ENCODE measurements at regions not wholly inside any gene's neighbourhood (a gene's known extent, or its start where the extent isn't known, plus 50 kb on each side); places are given as distances from the start of the nearest gene placed in this dataset.

DNA sequence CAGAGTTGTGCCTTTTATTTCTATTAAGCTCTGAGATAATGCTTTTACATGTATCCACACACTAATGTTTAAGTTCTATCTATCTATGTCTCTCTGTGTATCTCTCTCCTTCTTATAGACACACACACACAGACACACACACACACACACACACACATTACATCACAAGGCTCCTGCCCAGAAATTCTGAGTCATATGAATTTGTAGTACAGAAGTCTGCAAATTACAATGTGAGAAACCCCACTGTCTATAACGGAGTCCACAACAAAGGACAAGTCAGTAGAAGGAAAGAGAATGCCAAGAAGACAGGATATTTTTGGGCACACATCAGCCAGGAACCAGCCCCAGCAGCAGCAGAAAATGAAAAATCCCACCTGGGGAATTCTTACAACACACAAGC is 142.4 kb downstream of the EN1 start:
- Histone ChIP-seq H3K36me3 (ENCODE audit: insufficient read depth) (no peaks in the 10 kb centered on the region), H3K27ac (ENCODE audit: low read depth) (no peak overlapping the region), H3K4me1 (ENCODE audit: insufficient read depth) (no peaks in the 10 kb centered on the region), H3K4me3 (ENCODE audit: low read depth, low read length) (no peak overlapping the region)
- no peak for DNase-seq (ENCODE audit: extremely low spot score)
- 61% methylated on average over 1 of the region's 1 CpG for WGBS

DNA sequence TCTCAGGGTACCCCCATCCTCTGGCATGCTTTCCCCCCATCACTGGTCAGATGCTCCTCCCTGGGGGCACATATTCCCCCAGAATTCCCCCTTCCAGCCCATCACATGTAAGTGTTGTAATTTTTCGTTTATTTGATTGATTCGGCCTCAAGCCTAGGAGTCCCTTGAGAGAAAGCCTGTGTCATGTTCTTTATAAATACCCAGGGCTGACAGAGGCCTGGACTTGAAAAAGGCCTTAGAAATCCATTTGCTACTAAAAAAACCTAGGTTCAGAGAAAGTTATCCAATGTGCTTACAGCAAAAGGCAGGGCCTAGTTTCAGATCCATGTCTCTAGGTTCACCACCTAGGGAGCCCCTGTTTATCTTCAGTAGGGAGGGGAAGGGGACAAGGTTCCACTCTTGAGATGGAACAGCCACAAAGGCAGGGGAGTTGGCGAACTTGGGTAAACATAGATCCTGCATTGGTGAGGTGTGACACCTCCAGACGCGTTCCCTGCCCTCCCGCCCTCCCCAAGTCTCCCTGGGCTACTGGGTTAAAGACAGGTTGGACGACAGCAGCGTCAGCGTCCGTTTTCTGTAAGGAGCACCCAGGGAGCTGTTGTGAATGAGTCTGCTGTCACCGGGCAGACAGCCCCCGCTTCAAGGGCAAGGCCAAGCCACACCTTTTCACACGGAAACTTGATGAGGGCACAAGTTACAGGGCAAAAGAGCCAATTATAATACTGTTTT is 147.8 kb downstream of the EN1 start:
- H3K36me3 ChIP-seq (ENCODE audit: insufficient read depth) = no peaks in the 10 kb centered on the region
- 44% methylated on average over 13 of the region's 13 CpGs for WGBS
- no peak for DNase-seq (ENCODE audit: extremely low spot score)
- H3K27ac ChIP-seq (ENCODE audit: low read depth) = no peak overlapping the region
- H3K4me3 ChIP-seq (ENCODE audit: low read depth, low read length) = no peak overlapping the region
- no peaks in the 10 kb centered on the region for H3K4me1 ChIP-seq (ENCODE audit: insufficient read depth)

DNA sequence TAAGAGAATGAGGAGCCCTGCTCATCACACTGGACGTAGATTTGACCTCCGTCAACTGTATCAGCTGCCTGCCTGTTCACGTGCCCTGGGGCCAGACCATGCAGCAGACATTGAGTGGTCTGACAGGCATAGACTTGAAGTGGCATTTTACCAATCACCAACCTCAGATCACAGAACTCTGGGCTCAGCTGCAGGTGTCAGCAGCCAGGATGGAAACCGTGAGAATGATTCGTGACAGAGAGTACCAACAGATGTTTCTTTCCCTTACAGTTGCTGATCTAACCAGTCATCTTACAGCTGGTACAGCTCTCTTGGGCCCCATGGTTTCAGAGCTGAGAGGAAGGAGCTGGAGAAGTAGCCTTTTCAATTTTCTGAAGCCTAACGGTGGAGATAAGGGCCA is 148.9 kb downstream of the EN1 start:
- H3K4me1 ChIP-seq (ENCODE audit: insufficient read depth) = no peaks in the 10 kb centered on the region
- no peaks in the 10 kb centered on the region for H3K36me3 ChIP-seq (ENCODE audit: insufficient read depth)
- H3K4me3 ChIP-seq (ENCODE audit: low read depth, low read length) = no peak overlapping the region
- 76% methylated on average over 6 of the region's 6 CpGs for WGBS
- DNase-seq (ENCODE audit: extremely low spot score) = no peak
- no peak overlapping the region for H3K27ac ChIP-seq (ENCODE audit: low read depth)

DNA sequence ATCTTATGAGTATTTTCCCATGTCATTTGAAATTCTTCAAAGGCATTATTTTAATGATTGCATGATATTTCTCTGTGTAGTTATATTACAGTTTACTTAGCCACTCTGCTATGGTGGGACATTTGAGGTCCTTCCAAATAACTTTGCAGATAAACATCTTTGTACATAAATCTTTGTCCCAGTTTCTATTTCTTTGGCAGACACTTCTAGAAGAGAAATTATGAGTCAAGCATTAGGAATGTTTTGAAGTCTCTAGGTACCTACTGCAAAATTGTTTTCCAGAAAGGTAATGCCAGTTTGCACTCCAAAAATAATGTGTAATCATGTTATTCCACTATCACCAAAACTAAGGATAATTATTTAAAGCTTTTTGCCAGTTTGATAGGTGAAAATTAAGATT is 149.7 kb downstream of the EN1 start:
- Histone ChIP-seq H3K4me3 (ENCODE audit: low read depth, low read length) (no peak overlapping the region), H3K36me3 (ENCODE audit: insufficient read depth) (no peaks in the 10 kb centered on the region), H3K27ac (ENCODE audit: low read depth) (no peak overlapping the region), H3K4me1 (ENCODE audit: insufficient read depth) (no peaks in the 10 kb centered on the region)
- no peak for DNase-seq (ENCODE audit: extremely low spot score)

DNA sequence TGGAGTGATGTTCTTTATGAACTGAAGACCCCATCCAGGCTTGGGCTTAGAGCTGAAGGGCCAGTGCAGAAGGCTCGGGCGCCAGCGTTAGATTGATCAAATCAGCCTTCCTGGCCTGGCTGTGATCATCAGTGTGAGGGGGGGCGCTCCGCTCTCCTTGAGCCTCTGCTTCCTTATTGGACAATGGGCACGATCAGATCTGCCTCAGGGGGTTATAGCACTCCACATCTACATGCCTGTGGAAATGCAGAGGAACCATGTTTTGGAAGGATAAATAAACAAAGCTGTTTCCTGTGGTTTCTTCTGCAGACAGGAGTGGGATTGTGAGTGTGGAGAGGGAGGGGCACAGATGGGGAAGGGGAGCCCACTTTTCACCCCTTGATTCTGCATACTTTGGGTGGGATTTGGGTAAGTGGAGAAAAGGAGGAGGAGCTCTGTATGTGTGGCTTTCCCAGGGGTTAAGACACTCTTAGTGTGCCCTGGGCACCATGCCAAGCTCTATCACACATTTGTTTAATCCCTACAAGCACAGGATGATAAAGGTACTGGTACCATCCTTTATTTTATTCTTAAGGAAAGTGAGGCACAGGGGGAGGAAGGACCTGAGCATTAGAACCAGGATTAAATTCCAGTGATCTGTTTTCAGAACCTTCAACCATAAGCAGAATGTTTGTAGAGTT is 150.5 kb downstream of the EN1 start:
- Histone ChIP-seq H3K4me3 (ENCODE audit: low read depth, low read length) (no peak overlapping the region), H3K27ac (ENCODE audit: low read depth) (no peak overlapping the region), H3K36me3 (ENCODE audit: insufficient read depth) (no peaks in the 10 kb centered on the region), H3K4me1 (ENCODE audit: insufficient read depth) (no peaks in the 10 kb centered on the region)
- WGBS = 75% methylated on average over 6 of the region's 6 CpGs
- DNase-seq (ENCODE audit: extremely low spot score) = no peak

DNA sequence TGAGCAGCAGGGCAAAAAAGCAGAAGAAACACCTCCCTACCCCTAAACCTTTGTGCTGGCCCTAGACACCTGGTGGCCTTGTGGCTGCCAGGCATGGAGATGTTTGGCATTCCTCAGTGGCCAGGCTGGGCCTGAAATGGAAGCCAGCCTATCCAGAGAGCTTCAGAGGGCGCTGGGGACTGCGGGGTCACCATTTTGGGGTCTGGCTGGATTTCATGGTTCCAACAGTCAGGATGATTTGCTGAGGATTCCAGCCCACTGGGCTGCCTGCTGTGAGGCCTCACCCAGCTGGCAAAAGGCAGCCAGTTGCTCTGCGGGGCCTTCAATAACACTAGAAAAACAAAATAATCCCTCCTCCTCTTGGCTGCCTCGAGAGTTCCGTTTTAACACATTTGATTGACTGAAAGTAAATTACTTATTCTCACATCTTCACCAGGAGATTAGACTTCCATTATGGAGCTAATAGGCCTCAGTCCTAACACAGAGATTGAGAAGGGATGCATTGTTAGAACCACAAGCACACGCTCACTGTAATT is 154.1 kb downstream of the EN1 start:
- no peak overlapping the region for H3K4me3 ChIP-seq (ENCODE audit: low read depth, low read length)
- 61% methylated on average over 6 of the region's 6 CpGs for WGBS
- H3K36me3 ChIP-seq (ENCODE audit: insufficient read depth) = no peaks in the 10 kb centered on the region
- H3K27ac ChIP-seq (ENCODE audit: low read depth) = no peak overlapping the region
- DNase-seq (ENCODE audit: extremely low spot score) = no peak
- no peaks in the 10 kb centered on the region for H3K4me1 ChIP-seq (ENCODE audit: insufficient read depth)

DNA sequence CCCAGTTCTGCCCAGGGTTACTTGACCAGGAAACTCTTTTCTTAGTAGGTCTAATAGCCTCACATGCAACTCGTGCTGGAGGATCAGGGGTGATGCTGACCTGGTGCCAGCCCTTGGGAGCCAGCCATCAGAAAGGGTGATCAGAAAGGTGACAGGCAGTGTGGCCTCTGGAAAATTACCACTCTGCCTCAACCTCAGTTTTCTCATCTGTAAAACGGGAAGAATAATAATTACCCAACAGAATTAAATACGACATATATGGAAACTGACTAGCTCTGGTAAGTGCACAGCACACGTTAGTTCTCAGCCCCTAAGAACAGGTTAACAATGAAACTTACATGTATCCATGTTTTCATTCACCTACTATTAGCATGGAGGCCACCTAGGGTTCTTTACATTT is 157.6 kb downstream of the EN1 start:
- DNase-seq (ENCODE audit: extremely low spot score) = no peak
- Histone ChIP-seq H3K36me3 (ENCODE audit: insufficient read depth) (no peaks in the 10 kb centered on the region), H3K4me3 (ENCODE audit: low read depth, low read length) (no peak overlapping the region), H3K4me1 (ENCODE audit: insufficient read depth) (no peaks in the 10 kb centered on the region), H3K27ac (ENCODE audit: low read depth) (no peak overlapping the region)
- WGBS = 81% methylated on average over 4 of the region's 4 CpGs

DNA sequence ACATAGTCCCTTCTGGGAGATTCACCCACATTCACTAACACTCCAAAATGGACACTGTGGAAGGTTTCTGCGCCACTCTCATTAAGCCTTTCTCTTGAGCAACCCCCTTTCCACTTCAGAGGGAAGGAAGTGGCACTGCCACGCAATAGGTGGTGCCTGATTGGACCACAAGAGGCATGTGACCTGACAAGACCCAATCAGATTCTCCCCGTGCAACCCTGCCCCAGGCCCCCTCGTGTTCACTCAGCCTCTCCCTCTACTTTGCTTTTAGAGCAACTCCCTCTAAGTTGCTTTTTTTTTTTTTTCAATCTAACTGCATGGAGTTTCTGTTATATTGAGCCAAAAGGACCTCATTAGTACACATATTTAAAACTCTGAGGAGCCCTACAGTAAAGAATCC is 158.0 kb downstream of the EN1 start:
- WGBS = 81% methylated on average over 4 of the region's 4 CpGs
- DNase-seq (ENCODE audit: extremely low spot score) = no peak
- Histone ChIP-seq H3K27ac (ENCODE audit: low read depth) (no peak overlapping the region), H3K36me3 (ENCODE audit: insufficient read depth) (no peaks in the 10 kb centered on the region), H3K4me3 (ENCODE audit: low read depth, low read length) (no peak overlapping the region), H3K4me1 (ENCODE audit: insufficient read depth) (no peaks in the 10 kb centered on the region)

DNA sequence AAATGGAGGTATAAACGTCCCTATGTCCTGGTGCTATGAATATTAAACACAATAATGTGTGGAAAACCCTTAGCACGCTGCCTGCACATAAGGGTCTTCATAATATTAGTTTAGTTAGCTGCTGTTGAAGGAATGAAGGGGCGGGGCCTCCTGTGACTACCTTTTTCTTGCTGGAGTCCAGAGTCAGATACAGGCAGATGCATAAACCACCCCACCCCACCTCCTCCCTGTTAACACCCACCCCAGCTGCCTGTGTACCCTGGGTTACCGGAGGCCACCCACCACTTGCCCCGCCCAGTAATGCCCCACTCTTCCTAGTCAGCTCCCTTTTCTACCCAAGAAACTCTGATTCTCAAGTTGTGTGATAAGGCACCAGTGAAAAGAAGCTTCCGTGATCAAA is 158.4 kb downstream of the EN1 start:
- H3K4me3 ChIP-seq (ENCODE audit: low read depth, low read length) = no peak overlapping the region
- H3K4me1 ChIP-seq (ENCODE audit: insufficient read depth) = no peaks in the 10 kb centered on the region
- no peak overlapping the region for H3K27ac ChIP-seq (ENCODE audit: low read depth)
- no peak for DNase-seq (ENCODE audit: extremely low spot score)
- 81% methylated on average over 6 of the region's 6 CpGs for WGBS
- no peaks in the 10 kb centered on the region for H3K36me3 ChIP-seq (ENCODE audit: insufficient read depth)

DNA sequence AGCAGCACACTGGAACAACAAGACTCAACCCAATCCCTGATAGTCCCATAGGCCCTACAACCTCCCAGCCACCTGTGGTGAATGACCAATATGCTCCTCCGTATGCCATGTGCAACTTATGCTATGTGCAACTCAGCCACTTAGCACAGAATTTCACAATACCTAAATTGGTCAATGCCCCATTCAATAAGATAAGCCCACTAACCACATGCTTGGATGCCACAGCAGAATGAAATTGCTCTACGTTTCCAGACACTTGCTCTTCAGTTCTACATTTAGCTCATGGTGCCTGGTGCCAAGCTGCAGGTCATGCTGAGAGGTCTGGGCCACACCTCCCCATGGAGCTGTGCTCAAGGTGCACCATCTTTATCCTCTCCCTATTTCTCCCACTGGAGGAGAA is 159.8 kb downstream of the EN1 start:
- 76% methylated on average over 2 of the region's 2 CpGs for WGBS
- no peaks in the 10 kb centered on the region for H3K4me1 ChIP-seq (ENCODE audit: insufficient read depth)
- no peak overlapping the region for H3K27ac ChIP-seq (ENCODE audit: low read depth)
- no peak overlapping the region for H3K4me3 ChIP-seq (ENCODE audit: low read depth, low read length)
- H3K36me3 ChIP-seq (ENCODE audit: insufficient read depth) = no peaks in the 10 kb centered on the region
- DNase-seq (ENCODE audit: extremely low spot score) = no peak

DNA sequence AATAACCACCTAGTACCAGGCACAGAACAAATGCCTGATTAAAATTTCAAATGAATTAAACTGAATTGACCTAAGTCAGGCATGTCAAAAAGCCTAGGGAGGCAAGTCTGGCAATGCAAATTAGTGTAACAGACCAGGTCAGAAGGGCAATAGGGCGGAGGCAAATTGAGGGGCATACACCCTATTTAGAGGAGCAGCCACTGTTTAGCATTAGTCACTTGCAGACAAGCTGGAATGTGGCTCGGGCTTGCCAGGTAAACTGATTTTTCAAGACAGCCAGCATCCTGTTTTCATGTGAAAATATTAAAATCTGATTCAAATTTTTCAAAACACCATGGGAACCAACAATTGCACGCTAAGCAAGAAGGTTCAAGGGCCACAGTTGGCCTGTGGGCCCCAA is 160.3 kb downstream of the EN1 start:
- DNase-seq (ENCODE audit: extremely low spot score) = no peak
- Histone ChIP-seq H3K27ac (ENCODE audit: low read depth) (no peak overlapping the region), H3K4me1 (ENCODE audit: insufficient read depth) (no peaks in the 10 kb centered on the region), H3K36me3 (ENCODE audit: insufficient read depth) (no peaks in the 10 kb centered on the region), H3K4me3 (ENCODE audit: low read depth, low read length) (no peak overlapping the region)
- WGBS = 72% methylated on average over 3 of the region's 3 CpGs

DNA sequence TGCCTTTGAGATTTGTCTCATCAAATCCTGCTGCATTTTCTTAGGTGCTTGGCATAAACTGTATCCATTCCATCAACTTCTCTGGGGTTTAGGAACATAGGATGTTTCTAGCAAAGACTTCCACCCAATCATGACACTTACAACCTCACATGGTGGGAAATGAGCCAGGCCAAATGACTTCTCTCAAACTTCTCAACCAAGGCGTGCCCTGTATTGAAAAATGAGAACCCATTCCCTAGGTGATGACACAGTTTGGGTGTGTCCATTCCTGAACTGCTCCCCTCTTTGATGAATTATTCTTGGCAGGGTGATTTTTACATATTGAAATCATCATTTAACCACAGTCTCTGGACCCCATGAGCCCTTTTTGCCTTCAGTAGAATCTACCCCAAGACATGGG is 161.1 kb downstream of the EN1 start:
- no peak for DNase-seq (ENCODE audit: extremely low spot score)
- 72% methylated on average over 1 of the region's 1 CpG for WGBS

DNA sequence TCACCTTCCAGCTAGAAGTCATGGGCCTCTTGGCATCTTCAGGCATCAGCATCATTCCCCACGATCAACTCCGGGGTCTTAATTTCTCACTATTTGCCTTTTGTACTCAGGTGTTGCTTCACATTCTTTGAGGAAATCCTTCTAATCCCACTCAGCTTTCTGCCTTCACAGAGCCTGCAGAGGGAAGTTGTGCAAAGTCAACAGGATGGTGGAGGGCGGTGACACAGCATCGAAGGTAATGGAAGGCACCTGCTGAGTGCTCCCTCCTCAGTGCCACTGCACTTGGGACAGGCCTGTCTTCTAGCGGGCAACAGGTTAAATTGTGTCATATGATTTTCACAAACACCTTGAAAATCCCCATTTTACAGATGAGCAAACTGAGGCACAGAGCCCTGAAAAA is 164.0 kb downstream of the EN1 start:
- Histone ChIP-seq H3K4me3 (ENCODE audit: low read depth, low read length) (no peak overlapping the region), H3K4me1 (ENCODE audit: insufficient read depth) (no peaks in the 10 kb centered on the region), H3K27ac (ENCODE audit: low read depth) (no peak overlapping the region), H3K36me3 (ENCODE audit: insufficient read depth) (no peaks in the 10 kb centered on the region)
- DNase-seq (ENCODE audit: extremely low spot score) = no peak
- whole genome bisulfite sequencing = 95% methylated on average over 5 of the region's 5 CpGs

More for the DNA sequence above, 161.1 kb downstream of the EN1 start:
- Histone ChIP-seq H3K4me3 (ENCODE audit: low read depth, low read length) (no peak overlapping the region), H3K36me3 (ENCODE audit: insufficient read depth) (no peaks in the 10 kb centered on the region), H3K27ac (ENCODE audit: low read depth) (no peak overlapping the region), H3K4me1 (ENCODE audit: insufficient read depth) (no peaks in the 10 kb centered on the region)

DNA sequence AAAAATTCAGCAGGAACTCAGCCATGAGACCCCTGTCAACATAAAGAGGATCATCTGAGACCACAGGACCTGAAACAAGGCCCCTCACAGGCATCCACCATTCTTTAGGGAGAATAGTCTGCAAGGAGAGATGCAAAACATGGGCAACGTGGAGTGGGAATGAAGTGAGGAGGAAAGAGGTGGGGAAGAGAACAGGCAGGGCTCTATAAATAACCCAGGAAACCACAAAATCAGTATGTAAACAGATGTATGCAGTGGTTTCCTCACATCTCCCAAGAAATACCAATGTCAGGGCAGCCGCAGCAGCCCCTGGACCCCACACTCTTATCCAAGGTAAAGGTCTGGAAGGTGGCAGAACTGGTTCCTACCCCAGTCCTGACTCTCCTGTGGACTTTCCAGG is 168.5 kb downstream of the EN1 start:
- Histone ChIP-seq H3K4me3 (ENCODE audit: low read depth, low read length) (no peak overlapping the region), H3K4me1 (ENCODE audit: insufficient read depth) (no peaks in the 10 kb centered on the region), H3K36me3 (ENCODE audit: insufficient read depth) (no peaks in the 10 kb centered on the region), H3K27ac (ENCODE audit: low read depth) (no peak overlapping the region)
- WGBS = 22% methylated on average over 2 of the region's 2 CpGs
- no peak for DNase-seq (ENCODE audit: extremely low spot score)

Measured in urinary bladder (tissue), 3 donors.